ENCODE measurements at regions not wholly inside any gene's neighbourhood (a gene's known extent, or its start where the extent isn't known, plus 50 kb on each side); places are given as distances from the start of the nearest gene placed in this dataset.
A peak's percentile ranks its signal among the peaks of the same experiment; 100 is the strongest.
"Not testable (repeated sequence)": the region's sequence is repeated elsewhere in the genome, so short reads cannot be mapped to it uniquely, and the experiment has no call there.

DNA sequence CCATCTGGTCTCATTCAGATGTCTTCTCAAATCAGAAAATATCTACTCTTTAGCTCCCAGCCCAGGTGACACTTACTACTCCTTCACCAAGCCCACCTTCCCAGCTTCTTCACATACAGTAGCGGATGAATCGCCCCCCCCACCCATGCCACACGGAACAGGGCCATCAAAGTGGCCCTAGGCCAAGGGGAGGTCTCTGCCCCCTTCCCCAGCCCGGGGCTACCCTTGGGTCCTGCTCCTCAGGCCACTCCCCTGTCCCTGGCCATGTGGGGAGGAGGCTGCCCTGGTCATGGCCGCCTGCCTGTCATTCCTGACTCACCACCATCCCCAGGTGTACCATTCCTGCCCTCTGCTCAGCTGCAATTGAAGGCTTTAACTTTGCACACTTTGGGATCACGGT is 142.8 kb downstream of the NECTIN1 start:
- ATAC-seq (ENCODE audit: poor library complexity) (no peak), DNase-seq (no peak)
- intact Hi-C loops (cut with DNase I) = no loop called here

DNA sequence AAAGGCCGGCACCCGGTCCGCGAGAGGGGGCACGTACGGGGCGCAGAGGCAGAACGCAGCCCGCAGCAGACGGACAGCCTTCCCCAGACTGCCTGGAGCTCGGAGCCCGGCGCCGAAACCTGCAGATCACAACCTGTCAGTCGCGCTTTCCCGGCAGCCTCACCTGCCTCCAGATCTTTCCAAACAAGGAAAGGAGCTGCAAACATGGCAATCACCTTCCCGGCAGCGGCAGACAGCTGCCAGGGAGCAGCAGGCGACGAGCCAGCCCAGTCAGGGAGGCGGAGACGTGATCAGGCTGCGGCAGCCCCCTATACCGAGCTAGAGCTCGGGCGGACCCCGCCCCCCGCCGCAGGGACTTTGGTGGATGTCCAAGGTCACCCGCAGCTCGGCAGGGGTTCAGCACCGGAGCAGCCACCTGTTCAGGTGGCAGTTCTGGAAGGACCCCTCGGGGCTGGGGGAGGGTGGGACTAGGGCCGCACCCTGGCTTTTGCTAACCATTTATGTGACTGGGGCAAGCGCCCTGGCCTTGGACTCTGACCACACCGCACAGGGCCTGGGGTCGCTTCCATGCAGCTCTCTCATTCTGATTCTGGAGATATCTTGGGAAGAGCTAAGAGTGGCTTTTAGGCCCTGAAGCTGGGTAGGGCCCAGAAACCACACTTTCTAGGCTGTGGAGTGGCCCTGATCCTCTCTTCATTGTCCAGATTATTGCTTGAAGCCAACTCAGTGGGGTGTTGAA is 143.8 kb downstream of the NECTIN1 start:
- DNase-seq (no peak), ATAC-seq (ENCODE audit: poor library complexity) (peak; percentile 35)
- intact Hi-C loops (cut with DNase I) = no loop called here

DNA sequence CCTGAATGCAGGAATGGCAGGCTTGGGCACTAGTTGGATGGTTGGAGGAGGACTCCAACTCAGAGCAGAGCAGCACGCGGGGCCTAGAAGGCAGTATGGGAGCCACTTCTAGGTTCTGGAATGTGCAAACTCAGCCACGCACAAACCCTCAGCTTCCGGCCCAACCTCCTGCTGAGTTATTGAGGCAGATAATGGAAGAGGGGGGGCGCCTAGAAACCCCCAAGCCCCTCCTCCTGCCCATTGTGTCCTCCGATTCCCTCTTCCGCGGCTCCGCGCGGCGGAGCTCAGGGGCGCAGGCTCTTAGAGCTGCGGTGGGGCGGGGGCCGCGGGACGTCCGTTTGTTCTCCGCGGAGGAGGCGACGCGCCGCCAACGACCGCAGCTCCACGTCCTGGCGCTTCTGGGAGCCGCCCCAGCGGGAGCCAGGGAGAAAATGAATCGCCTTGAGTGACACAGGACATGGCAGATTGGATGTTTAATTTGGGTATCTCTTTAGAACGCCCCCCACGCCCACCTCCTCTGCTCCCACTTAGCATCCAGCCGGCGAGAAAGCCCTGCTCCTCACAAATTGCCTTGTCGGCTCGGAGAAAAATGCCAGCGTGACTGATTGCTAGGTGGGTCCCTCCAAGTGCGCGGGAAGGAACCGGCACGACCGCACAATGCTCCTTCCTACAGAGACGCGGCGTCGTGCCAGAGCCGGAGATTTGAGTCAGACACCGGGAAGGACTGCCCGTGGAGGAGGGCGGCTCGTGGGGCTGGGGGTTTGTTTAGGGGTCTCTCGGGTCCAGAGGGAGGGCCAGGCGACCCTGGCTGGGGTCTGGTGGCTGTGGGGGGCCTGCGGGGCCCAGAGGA is 144.6 kb downstream of the NECTIN1 start:
- ATAC-seq (ENCODE audit: poor library complexity) = peak; percentile 67
- peak; percentile 61 for DNase-seq
- intact Hi-C loops (cut with DNase I) = no loop called here

DNA sequence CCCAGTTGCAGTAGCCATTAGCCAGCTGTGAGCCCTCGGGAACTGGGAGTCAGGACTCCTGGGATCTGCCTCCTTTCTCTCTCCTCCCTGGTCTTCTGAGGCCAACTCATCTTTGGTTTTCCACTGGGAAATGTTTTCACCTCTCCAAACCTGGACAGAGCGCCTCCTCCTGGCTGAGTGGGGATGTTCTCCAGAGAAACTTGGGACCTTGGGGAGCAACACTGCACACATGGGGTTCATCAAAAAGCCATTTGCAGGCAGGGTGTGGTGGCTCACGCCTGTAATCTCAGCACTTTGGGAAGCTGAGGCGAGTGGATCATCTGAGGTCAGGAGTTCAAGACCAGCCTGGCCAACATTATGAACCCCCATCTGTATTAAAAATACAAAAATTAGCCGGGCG is 145.4 kb downstream of the NECTIN1 start:
- ATAC-seq (ENCODE audit: poor library complexity) (no peak), DNase-seq (no peak)
- intact Hi-C loops (cut with DNase I) = no loop called here

DNA sequence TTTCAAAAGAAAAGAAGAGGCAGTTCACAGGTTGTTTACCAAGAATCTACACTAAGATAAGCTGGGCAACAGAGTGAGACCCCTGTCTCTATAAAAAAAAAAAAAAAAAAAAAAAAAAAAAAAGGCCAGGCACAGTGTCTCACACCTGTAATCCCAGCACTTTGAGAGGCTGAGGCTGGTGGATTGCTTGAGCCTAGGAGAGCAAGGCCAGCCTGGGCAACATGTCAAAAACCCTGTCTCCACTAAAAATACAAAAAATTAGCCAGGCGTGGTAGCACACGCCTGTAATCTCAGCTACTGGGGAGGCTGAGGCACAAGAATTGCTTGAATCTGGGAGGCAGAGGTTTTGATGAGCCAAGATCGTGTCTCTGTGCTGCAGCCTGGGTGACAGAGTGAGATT is 147.6 kb downstream of the NECTIN1 start:
- intact Hi-C loops (cut with DNase I); ATAC-seq (ENCODE audit: poor library complexity); DNase-seq: not testable (repeated sequence)

DNA sequence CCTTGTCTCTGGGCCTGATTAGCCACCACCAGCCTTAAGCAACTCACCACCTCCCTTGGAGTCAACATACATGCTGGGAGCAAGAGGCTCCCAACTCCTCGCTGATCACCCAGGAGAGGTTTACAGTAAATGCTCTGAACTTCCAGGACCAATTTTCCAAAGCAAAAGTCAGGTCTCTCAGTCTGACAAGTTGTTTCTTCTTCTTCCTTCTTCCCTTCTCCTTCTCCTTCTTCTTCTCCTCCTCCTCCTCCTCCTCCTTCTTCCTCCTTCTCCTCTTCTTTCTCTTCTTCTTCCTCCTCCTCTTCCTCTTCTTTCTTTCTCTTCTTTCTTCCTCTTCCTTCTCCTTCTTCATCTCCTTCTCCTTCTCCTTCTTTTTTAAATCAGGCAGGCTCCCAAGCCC is 148.2 kb downstream of the NECTIN1 start:
- intact Hi-C loops (cut with DNase I) = no loop called here
- no peak for DNase-seq
- no peak for ATAC-seq (ENCODE audit: poor library complexity)

DNA sequence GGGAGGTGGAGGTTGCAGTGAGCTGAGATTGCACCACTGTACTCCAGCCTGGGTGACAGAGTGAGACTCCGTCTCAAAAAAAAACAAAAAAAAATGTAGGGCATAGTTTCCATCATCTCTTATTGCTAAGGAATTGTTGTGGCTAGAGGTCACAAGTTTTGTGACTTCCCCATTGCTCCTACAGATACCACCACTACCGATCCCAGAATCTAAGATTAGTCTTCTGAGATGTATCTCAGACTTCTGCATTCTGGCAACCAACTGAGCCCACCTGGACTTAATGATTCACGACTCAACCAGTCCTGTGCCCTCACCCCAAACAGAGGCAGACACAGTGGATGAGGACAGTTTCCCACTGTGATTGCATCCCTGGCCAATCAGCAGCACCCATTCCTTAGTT is 148.9 kb downstream of the NECTIN1 start:
- no peak for ATAC-seq (ENCODE audit: poor library complexity)
- DNase-seq = no peak
- intact Hi-C loops (cut with DNase I) = no loop called here

DNA sequence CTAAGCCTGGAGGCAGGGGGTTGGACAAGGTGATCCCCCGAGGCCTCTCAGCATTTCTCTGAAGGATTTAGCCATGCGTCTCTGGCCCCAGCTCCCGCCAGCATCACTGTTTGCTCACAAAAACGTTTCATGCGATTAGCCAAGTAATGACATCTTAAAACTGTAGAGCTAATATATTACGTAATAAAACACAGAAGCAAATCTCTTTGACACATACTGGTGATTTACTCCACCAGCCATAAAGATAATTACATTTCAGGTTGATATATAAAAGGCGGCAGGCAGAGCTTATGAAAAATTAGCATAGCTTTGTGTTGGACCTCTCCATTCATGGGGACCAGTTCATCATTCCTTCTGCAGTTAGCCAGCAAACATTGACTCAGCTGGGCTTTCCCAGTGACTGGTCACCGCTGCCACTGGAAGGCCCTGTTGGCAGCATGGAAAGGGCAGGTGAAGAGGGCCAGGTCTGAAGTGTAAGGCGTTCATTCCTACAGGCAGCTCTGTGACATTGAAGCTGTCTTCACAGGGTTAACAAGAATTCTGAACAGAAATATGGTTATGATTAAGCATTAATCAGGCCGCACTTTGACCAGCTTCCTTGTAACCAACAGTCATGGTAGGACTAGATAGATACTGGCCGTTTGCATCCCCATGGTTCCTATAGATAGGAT is 150.3 kb downstream of the NECTIN1 start:
- intact Hi-C loops (cut with DNase I) = no loop called here
- DNase-seq (no peak), ATAC-seq (ENCODE audit: poor library complexity) (no peak)

DNA sequence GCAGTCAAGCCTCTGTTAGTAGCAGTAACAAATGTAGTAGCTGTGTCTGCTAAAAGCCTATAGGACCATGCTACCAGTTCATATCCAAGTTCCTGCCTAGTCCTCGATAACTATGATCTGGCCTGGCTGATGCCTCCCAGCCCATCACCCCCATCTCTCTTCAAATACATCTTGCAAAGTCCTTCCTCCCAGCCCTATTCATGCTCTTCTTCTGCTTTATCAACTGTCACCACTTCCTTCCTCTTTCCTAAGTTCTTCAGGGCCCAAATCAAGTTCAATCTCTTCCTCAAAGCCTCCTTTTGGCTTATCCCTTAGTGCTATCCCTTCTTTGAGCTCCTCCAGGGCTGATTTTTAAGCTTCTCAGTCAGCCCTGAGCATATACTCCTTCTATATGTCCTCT is 150.9 kb upstream of the THY1 start:
- intact Hi-C loops (cut with DNase I) = no loop called here
- ATAC-seq (ENCODE audit: poor library complexity) (peak; percentile 31), DNase-seq (no peak)

DNA sequence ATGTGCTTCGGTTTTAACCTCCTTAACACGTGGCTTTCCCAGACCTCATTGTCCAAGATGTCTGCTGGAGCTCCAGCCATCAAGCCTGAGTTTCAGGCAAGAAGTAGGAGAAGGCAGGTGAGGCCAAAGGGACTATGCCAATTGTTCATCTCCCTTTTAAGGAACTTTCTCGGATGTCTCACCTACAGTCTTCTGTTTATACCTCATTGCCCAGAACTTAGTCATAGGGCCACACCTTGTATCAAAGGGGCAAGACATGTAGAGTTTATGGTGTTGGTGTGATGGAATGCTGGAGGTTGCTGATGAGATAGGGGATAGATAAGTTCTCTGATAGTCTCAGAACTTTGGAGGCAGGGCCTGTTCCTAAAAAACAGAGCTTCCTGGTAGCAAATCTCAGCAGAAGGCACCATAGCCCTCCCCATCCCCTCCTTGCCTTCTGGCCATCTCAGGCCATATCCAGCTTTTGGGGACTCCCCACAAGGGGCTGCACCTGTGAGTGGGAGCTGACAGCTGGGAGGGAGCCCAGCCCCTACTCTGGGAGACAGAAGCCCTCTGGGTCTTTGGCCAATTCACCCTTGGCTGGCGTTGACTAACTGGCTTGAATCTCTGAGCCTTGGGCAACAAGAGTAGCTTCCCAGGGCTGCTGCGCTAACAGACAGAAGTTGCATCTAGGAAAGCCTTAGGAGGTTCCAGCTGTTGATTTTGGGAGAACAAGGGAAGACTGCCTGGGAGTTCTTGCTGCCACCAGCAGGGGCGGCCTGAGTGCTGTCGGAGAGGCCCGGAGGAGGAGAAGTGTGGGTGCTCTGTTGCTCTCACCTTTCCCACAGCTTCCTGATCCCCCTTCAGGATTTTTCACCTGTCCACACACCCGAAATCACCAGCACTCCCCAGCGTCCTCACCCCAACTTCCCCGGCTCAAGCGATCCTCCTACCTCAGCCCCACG is 149.8 kb upstream of the THY1 start:
- no peak for ATAC-seq (ENCODE audit: poor library complexity)
- intact Hi-C loops (cut with DNase I) = no loop called here
- no peak for DNase-seq

DNA sequence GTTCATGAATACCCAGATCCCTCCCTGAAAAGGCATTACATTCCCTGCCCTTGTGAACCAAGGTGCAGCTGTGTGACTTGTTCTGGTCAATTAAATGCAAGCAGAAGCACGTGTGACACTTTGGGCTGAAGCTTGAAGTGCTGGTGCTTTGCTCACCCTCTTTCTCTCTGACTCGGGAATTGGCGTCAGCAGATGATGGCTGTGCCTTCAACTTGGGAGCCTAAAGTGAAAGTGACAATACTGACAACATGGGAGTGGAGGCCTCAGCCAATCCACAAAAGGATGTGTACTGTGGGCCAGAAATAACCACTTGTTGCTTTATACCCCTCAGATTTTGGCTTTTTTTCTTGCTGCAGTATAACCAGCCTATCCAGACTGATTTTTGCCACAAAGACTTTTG is 148.3 kb upstream of the THY1 start:
- ATAC-seq (ENCODE audit: poor library complexity) (peak; percentile 63), DNase-seq (no peak)
- intact Hi-C loops (cut with DNase I) = no loop called here

DNA sequence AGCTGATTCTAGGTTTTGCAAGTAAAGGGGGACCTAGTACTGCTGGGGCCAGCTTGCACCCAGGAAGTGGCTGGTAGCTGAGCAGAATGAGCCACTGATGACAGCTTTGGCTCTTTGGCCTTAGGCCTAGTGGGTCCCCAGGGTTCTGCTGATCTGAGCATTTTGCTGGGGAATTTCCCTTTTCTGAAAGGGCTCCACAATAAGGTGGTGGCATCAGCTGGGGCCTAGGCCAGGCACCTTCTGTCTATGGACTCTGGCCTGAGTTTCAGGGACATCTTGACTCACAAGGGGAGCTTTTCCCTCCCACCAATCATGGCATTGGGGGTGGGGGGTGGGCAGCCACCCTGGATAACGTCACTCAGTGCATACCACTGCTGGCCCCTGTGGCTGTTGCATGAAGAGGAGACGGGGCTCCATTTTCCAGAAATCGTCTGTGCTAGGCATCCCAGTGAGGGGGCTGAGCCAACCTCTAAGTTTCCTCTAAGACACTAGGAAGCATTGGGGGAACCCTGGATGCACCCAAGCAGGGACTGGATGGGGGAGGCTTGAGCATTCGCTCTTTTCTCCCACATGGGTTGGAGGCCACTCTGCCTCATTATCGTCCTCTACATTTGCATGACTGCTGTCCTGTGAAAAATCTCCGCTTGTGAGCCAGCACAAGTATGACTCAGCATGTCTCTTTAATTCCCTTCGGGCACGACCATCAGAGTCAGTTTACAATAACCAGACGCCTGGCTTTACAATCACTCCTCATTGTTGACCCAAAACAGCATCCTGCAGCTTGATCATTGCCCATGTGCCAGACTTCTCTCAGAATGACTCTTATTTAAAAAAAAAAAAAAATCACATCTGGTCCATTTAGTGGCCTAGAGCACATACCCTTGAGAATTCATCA is 145.0 kb upstream of the THY1 start:
- no peak for DNase-seq
- intact Hi-C loops (cut with DNase I) = no loop called here

DNA sequence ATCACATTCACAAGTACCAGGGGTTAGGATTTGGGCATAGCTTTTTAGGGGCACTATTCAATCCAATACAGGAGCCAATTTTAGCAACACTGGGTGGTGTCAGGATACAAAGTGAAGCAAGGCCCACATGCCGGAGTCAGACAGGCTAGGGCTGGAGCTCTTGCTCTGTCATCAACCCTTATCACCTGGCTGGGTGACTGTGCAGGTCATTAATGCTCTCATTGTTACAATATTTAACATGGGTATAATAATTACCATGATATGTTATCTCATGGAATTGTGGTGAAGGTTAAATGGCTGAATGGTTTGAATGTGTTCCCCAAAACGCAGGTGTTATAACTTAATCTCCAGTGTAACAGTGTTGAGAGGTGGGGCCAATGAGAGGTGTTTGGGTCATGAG is 143.3 kb upstream of the THY1 start:
- DNase-seq (no peak), ATAC-seq (ENCODE audit: poor library complexity) (peak; percentile 43)
- intact Hi-C loops (cut with DNase I) = no loop called here

More for the DNA sequence above, 145.0 kb upstream of the THY1 start:
- peak; percentile 79 for ATAC-seq (ENCODE audit: poor library complexity)

DNA sequence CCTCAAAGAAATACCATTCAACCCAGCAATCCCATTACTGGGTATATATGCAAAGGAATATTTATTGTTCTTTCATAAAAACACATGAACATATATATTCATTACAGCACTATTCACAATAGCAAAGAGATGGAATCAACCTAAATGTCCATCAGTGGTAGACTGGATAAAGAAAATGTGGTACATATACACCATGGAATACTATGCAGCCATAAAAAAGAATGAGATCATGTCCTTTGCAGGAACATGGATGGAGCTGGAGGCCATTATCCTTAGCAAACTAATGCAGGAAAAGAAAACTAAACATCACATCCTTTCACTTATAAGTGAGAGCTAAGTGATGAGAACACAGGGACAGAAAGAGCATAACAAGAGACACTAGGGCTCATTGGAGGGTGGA is 142.7 kb upstream of the THY1 start:
- intact Hi-C loops (cut with DNase I); DNase-seq; ATAC-seq (ENCODE audit: poor library complexity): not testable (repeated sequence)

DNA sequence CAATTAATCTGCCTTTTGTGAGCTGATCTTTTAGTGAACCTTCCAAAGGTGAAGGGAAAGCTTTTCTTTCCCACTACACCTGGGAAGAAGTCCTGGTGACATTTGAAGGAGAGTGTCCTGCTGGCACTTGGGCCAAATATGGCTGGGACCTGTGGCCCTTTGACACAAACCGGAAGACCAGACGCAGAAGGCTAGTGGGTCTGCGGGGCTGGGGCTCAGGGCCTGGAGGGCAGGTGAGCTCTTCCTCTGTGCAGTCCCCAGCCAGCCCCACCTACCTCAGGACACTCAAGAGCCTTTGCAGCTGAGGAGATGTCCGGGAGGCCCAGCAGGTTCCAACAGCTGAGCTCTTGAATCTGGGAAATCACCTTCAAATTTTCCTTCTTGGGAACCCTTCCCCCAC is 138.0 kb upstream of the THY1 start:
- no peak for ATAC-seq (ENCODE audit: poor library complexity)
- intact Hi-C loops (cut with DNase I) = no loop called here

DNA sequence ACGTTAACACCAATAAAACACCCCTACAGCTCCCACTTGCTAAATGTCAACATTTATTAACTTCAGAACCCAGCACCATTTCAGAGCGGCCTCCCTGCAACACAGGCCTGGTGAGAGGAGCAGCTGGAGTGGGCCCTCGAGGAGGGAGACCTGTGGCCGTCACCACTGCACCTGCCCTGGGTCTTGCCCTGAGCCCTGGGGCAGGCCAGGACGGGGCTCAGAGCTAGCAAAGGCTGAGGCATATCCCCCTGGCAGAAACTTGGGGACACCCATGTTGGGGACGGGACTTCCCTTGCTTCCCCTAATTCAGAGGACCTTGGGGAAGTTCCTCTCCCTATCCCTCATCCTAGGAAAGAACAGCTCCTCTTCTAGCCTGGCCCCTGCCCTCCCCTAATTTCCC is 137.3 kb upstream of the THY1 start:
- ATAC-seq (ENCODE audit: poor library complexity) (no peak), DNase-seq (no peak)
- intact Hi-C loops (cut with DNase I) = no loop called here

More for the DNA sequence above, 138.0 kb upstream of the THY1 start:
- DNase-seq = no peak

DNA sequence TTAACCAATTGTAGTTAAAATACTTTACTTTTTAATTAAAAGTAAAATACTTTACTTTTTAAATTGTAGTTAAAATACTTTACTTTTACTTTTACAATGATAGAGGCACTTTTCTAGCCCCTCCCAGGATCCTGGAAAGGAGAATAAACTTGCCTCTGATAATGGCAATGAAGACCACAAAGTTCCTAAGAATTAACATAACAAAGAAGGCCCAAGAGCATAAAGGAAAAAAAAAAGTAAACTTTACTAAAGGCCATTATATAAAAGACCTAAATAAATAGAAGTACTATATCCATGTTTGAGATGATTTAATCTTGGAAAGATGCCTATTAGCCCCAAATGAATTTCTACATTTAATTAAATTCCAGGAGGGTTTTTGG is 129.1 kb upstream of the THY1 start:
- ATAC-seq (ENCODE audit: poor library complexity) = no peak
- no peak for DNase-seq
- intact Hi-C loops (cut with DNase I) = no loop called here

Measured in Right ventricle myocardium superior (tissue), 1 donor.